ENCODE measurements at regions not wholly inside any gene's neighbourhood (a gene's known extent, or its start where the extent isn't known, plus 50 kb on each side); places are given as distances from the start of the nearest gene placed in this dataset.
A peak's percentile ranks its signal among the peaks of the same experiment; 100 is the strongest.

DNA sequence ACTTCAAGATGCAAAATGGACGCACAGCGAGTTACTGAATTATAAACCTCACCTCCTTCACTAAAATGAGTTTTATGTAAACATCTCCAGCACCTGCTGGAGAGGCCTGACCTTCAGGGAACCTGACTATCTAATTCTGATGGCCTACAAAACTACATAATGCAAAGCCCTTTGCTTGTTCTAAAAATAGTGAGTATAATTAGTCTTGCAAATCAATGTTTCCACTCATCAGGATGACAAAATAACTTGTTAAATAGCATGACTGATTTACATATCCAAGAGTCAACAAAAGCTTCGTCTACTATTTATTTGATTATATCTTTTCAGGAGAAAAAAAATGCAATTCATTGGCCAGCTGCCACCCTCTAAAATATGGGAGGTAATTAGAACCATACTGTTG lies 326.3 kb upstream of the MC4R start:
- no peak overlapping the region for H3K4me3 ChIP-seq
- H3K27me3 ChIP-seq, result no peaks in the 10 kb centered on the region
- no peak for ATAC-seq
- no peaks in the 10 kb centered on the region for H3K9me3 ChIP-seq
- FAIRE-seq, result no peak
- DNase-seq, result no peak
- H3K27ac ChIP-seq, result no peak overlapping the region
- intact Hi-C loops (cut with DNase I), result no loop called here
- H3K4me1 ChIP-seq, result no peaks in the 10 kb centered on the region
- H3K36me3 ChIP-seq, result no peaks in the 10 kb centered on the region
- WGBS, 2 donors, result 27 to 29% methylated on average over 3 of the region's 3 CpGs
- TF ChIP-seq, protein P1, sequence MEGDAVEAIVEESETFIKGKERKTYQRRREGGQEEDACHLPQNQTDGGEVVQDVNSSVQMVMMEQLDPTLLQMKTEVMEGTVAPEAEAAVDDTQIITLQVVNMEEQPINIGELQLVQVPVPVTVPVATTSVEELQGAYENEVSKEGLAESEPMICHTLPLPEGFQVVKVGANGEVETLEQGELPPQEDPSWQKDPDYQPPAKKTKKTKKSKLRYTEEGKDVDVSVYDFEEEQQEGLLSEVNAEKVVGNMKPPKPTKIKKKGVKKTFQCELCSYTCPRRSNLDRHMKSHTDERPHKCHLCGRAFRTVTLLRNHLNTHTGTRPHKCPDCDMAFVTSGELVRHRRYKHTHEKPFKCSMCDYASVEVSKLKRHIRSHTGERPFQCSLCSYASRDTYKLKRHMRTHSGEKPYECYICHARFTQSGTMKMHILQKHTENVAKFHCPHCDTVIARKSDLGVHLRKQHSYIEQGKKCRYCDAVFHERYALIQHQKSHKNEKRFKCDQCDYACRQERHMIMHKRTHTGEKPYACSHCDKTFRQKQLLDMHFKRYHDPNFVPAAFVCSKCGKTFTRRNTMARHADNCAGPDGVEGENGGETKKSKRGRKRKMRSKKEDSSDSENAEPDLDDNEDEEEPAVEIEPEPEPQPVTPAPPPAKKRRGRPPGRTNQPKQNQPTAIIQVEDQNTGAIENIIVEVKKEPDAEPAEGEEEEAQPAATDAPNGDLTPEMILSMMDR (IDR thresholded peaks at IDR 0.05), result no peak

DNA sequence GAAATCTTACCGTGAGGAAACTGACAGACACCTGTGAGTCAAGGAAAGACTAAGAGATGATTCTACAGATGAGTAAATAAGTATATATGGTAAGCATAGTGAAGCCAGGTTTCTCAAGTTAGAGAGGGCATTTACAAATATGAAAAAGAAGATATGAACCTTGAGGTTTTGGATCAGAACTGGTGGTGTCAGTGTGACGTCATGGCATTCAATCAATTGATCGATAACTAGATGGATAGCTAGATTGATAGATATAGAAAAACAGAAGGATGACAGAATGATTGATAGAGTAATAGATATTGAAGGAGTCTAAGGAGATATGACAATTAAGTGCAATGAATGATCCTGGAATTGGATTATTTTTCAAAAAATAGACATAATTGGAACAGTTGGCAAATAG lies 350.2 kb upstream of the MC4R start:
- Histone ChIP-seq H3K27me3 (no peaks in the 10 kb centered on the region), H3K27ac (no peak overlapping the region), H3K4me1 (no peaks in the 10 kb centered on the region), H3K36me3 (no peaks in the 10 kb centered on the region), H3K9me3 (no peaks in the 10 kb centered on the region), H3K4me3 (no peak overlapping the region)
- no peak for FAIRE-seq
- TF ChIP-seq, protein P1 (IDR thresholded peaks at IDR 0.05), result no peak
- ATAC-seq, result no peak
- WGBS, 2 donors, result 46 to 60% methylated on average over 3 of the region's 3 CpGs
- intact Hi-C loops (cut with DNase I), result no loop called here
- DNase-seq, result no peak

- TF ChIP-seq, protein P1 (IDR thresholded peaks at IDR 0.05), result no peak
Measured at GRCh38 chr18:60732143-60732542, 359.6 kb upstream of the MC4R start.

DNA sequence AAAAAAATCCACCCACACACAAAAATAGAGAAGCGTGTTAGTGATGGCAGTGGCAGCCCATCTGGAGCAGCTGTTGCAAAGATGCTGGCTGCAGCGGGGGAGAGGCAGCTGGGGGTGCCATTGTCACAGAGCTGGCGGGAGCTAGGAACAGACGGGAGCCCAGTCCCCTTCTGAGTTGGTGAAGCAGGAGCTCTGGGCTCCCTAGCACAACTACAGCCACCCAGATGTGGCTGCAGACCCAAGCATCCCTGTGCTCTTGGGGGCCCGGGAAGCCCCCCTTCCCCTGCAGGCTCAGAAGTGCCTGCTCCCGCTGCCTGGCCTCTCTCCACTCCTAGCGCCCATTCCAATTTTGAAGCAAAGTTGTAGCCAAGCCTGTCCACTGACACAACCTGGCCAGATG lies 366.6 kb upstream of the MC4R start:
- DNase-seq, result no peak
- TF ChIP-seq, protein P1 (IDR thresholded peaks at IDR 0.05), result no peak
- 58 to 73% methylated on average over 7 of the region's 7 CpGs for WGBS, 2 donors
- no peaks in the 10 kb centered on the region for H3K27me3 ChIP-seq
- H3K9me3 ChIP-seq, result no peaks in the 10 kb centered on the region
- H3K36me3 ChIP-seq, result no peaks in the 10 kb centered on the region
- no peak for ATAC-seq
- FAIRE-seq, result no peak
- intact Hi-C loops (cut with DNase I), result no loop called here
- no peak overlapping the region for H3K4me3 ChIP-seq
- H3K27ac ChIP-seq, result no peak overlapping the region
- H3K4me1 ChIP-seq, result no peaks in the 10 kb centered on the region

More at GRCh38 chr18:60732143-60732542, 359.6 kb upstream of the MC4R start:
- 77 to 89% methylated on average over 1 of the region's 1 CpG for WGBS, 2 donors
- no peak overlapping the region for H3K27ac ChIP-seq
- no peak for DNase-seq
- intact Hi-C loops (cut with DNase I), result no loop called here
- H3K4me3 ChIP-seq, result no peak overlapping the region
- no peak for FAIRE-seq
- H3K27me3 ChIP-seq, result no peaks in the 10 kb centered on the region
- no peaks in the 10 kb centered on the region for H3K9me3 ChIP-seq
- H3K4me1 ChIP-seq, result no peaks in the 10 kb centered on the region
- H3K36me3 ChIP-seq, result no peaks in the 10 kb centered on the region
- ATAC-seq, result no peak

GRCh38 chr18:60740313-60740712 lies 367.7 kb upstream of the MC4R start:
- TF ChIP-seq, protein P1 (IDR thresholded peaks at IDR 0.05), result no peak
- DNase-seq (peak in 1 of 6 donors; percentile 32), ATAC-seq (no peak), FAIRE-seq (no peak)
- Histone ChIP-seq H3K36me3 (no peaks in the 10 kb centered on the region), H3K27ac (no peak overlapping the region), H3K4me1 (no peaks in the 10 kb centered on the region), H3K4me3 (no peak overlapping the region), H3K9me3 (no peaks in the 10 kb centered on the region), H3K27me3 (no peaks in the 10 kb centered on the region)
- WGBS, 2 donors, result 72 to 77% methylated on average over 8 of the region's 8 CpGs
- intact Hi-C loops (cut with DNase I), result no loop called here
